A549 (cell line): ENCODE measurements at regions not wholly inside any gene's neighbourhood (a gene's known extent, or its start where the extent isn't known, plus 50 kb on each side); places are given as distances from the start of the nearest gene placed in this dataset.

ENCODE experiments used
- CTCF ChIP-seq: fragments of >200 bp; sonication (Bioruptor Twin); formaldehyde crosslinking; IDR thresholded peaks from 3 replicates; pipeline ENCODE4 v1.5.1; 2016
- MAX ChIP-seq: IDR thresholded peaks from 2 replicates; pipeline ENCODE4 v1.6.1; 2012
- MAZ ChIP-seq: fragments of 150-350 bp; IDR thresholded peaks from 2 replicates; pipeline ENCODE4 v1.6.1; 2014; ENCODE audit warnings: antibody characterized with exemption, low read depth, low read length, borderline replicate concordance
- TF ChIP-seq, protein P1 (sequence below): fragments of 250-450 bp; sonication (Bioruptor Pico); IDR thresholded peaks from 2 replicates; pipeline ENCODE4 v1.5.0; 2021; ENCODE audit warnings: mild to moderate bottlenecking, moderate library complexity, borderline replicate concordance

GRCh38 chr6:140201787-140202458 is 827.5 kb upstream of the CITED2 start:
- TF ChIP-seq MAZ = no peak
- no peak for TF ChIP-seq CTCF
- TF ChIP-seq, protein P1, sequence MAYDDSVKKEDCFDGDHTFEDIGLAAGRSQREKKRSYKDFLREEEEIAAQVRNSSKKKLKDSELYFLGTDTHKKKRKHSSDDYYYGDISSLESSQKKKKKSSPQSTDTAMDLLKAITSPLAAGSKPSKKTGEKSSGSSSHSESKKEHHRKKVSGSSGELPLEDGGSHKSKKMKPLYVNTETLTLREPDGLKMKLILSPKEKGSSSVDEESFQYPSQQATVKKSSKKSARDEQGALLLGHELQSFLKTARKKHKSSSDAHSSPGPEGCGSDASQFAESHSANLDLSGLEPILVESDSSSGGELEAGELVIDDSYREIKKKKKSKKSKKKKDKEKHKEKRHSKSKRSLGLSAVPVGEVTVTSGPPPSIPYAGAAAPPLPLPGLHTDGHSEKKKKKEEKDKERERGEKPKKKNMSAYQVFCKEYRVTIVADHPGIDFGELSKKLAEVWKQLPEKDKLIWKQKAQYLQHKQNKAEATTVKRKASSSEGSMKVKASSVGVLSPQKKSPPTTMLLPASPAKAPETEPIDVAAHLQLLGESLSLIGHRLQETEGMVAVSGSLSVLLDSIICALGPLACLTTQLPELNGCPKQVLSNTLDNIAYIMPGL (CRISPR knock-in tag) = no peak
- no peak for TF ChIP-seq MAX
